ENCODE measurements at regions not wholly inside any gene's neighbourhood (a gene's known extent, or its start where the extent isn't known, plus 50 kb on each side); places are given as distances from the start of the nearest gene placed in this dataset.
"Not testable (repeated sequence)": the region's sequence is repeated elsewhere in the genome, so short reads cannot be mapped to it uniquely, and the experiment has no call there.

DNA sequence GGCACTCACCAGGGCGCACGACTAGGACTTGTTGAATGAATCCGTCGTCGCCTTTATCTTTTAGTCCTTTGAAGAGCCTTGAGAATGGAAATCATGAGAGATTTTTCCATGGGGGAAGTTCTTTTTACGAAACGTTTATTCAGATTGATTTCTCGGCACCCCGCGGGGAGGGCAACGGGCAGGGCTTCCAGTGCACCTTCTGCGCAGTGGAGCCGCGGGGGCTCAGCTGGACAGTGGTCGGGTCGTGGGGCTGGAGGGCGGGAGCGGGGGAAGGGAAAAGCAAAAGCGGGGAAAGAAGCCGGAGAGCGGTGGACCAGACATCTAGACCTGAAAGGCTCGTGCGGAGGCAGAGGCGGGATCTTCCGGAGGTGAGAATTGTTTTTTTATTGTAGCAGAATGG, 50.6 kb upstream of the NBPF20 start:
- DNase-seq: not testable (repeated sequence)

DNA sequence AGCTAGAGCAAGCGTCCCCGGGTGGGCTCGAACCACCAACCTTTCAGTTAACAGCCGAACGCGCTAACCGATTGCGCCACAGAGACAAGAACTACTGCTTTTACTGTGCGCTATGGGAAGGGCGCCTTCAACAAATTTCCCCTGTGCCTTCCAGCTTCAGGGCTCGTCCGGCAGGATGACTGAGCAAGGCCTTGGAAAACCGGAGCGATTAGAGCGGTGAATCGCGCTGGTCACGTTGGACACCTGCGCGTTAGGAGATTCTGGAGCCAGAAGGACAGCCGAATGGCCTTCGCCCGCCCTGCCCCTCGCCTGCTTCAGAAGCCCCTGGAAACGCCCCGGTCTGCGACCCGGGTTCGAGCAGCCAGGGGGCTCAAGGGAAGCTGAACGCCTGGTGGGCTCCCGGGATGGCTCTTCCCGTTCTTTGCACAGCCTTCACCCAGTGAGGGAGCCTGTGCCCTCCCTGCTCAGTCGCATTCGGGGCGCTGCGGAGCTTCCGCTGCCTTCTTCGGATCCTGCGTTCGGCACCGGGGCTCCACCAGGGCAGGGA, 50.0 kb upstream of the NBPF20 start:
- not testable (repeated sequence) for DNase-seq

All from COR-L47 (cell line).